Endothelial cell of umbilical vein (primary cell): ENCODE measurements at regions not wholly inside any gene's neighbourhood (a gene's known extent, or its start where the extent isn't known, plus 50 kb on each side); places are given as distances from the start of the nearest gene placed in this dataset.

Experiments used
- EZH2 ChIP-seq: IDR thresholded peaks from 2 replicates; pipeline ENCODE4 v1.6.1; 2012; ENCODE audit warnings: borderline replicate concordance, low read depth, mild to moderate bottlenecking, moderate library complexity, low read length, inconsistent platforms; ENCODE audit not compliant: severe bottlenecking
- FOS ChIP-seq: IDR thresholded peaks from 2 replicates; pipeline ENCODE4 v1.6.1; 2011; ENCODE audit warnings: mild to moderate bottlenecking, low read length, moderate library complexity, borderline replicate concordance; ENCODE audit not compliant: insufficient read depth
- GATA2 ChIP-seq: IDR thresholded peaks from 2 replicates; pipeline ENCODE4 v1.7.0; 2011; ENCODE audit warnings: low read depth, mild to moderate bottlenecking, moderate library complexity, mixed read lengths, low read length; ENCODE audit not compliant: insufficient read length, insufficient read depth
- JUN ChIP-seq: IDR thresholded peaks from 2 replicates; pipeline ENCODE4 v1.6.1; 2011; ENCODE audit warnings: borderline replicate concordance, low read depth; ENCODE audit not compliant: insufficient read length, insufficient read depth
- MYC ChIP-seq: IDR thresholded peaks from one replicate; pipeline ENCODE4 v1.6.1; 2011; ENCODE audit warnings: mild to moderate bottlenecking, low read depth, low read length
- POLR2A ChIP-seq: IDR thresholded peaks from 2 replicates; pipeline ENCODE4 v1.6.1; 2012; ENCODE audit warnings: low read depth, mild to moderate bottlenecking, control low read depth, low read length
- POLR2AphosphoS5 ChIP-seq: IDR thresholded peaks from 2 replicates; pipeline ENCODE4 v1.6.1; 2012; ENCODE audit warnings: low read depth, mild to moderate bottlenecking, control low read depth, low read length, moderate library complexity; ENCODE audit not compliant: insufficient read depth
- TF ChIP-seq, protein P1 (sequence below), 2 donors: IDR thresholded peaks; 1 replicate in 1 of 2; 2 replicates in 1 of 2; pipeline ENCODE4 v1.5.1; 2011; ENCODE audit warnings: low read length in 2 of 2, mild to moderate bottlenecking in 2 of 2, moderate library complexity in 2 of 2, control low read depth in 1 of 2, inconsistent platforms in 1 of 2, low read depth in 1 of 2; ENCODE audit not compliant: insufficient read depth in 1 of 2; ENCODE audit errors: extremely low read depth in 1 of 2
- TF ChIP-seq, protein P2 (sequence below): IDR thresholded peaks from 2 replicates; pipeline ENCODE4 v1.6.1; 2011; ENCODE audit not compliant: insufficient read depth, insufficient read length

DNA sequence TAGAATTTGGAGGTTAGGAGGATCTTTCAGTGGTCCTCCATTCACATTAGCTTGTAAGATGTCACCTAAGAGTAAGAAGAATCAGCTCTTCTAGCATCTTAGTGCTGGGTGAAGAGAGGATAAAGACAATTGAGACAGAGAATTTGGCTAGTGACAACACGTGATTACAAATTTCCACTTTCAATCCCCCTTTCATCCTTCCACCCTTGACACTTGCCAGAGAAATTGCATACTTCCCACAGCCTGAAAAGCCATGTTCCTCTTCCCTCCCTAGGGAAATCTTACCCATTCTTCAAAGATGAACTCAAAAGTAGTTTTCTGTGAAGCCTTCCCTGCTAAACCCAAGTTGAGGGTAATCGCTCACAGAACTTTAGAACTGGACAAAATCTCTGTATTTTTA, 282.6 kb upstream of the PTGER4 start:
- TF ChIP-seq EZH2 (no peak), POLR2AphosphoS5 (no peak), JUN (no peak), POLR2A (no peak), MYC (no peak), GATA2 (no peak), FOS (no peak)
- TF ChIP-seq, protein P1, sequence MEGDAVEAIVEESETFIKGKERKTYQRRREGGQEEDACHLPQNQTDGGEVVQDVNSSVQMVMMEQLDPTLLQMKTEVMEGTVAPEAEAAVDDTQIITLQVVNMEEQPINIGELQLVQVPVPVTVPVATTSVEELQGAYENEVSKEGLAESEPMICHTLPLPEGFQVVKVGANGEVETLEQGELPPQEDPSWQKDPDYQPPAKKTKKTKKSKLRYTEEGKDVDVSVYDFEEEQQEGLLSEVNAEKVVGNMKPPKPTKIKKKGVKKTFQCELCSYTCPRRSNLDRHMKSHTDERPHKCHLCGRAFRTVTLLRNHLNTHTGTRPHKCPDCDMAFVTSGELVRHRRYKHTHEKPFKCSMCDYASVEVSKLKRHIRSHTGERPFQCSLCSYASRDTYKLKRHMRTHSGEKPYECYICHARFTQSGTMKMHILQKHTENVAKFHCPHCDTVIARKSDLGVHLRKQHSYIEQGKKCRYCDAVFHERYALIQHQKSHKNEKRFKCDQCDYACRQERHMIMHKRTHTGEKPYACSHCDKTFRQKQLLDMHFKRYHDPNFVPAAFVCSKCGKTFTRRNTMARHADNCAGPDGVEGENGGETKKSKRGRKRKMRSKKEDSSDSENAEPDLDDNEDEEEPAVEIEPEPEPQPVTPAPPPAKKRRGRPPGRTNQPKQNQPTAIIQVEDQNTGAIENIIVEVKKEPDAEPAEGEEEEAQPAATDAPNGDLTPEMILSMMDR (IDR thresholded peaks at IDR 0.05; ENCODE audit: extremely low read depth in 1 of 2, insufficient read depth in 1 of 2, low read depth in 1 of 2, low read length in 2 of 2): no peak
- TF ChIP-seq, protein P2, sequence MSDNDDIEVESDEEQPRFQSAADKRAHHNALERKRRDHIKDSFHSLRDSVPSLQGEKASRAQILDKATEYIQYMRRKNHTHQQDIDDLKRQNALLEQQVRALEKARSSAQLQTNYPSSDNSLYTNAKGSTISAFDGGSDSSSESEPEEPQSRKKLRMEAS: no peak
